NCI-H748 (cell line): ENCODE measurements at regions not wholly inside any gene's neighbourhood (a gene's known extent, or its start where the extent isn't known, plus 50 kb on each side); places are given as distances from the start of the nearest gene placed in this dataset.
"Not testable (repeated sequence)": the region's sequence is repeated elsewhere in the genome, so short reads cannot be mapped to it uniquely, and the experiment has no call there.

Experiments used
- DNase-seq: peaks from one replicate; lab custom pipeline; 2025; ENCODE audit not compliant: unreplicated experiment; lab: John Stamatoyannopoulos, UW

GRCh38 chrX:82528525-82528924 lies 979.6 kb upstream of the POU3F4 start:
- no peak for DNase-seq

- DNase-seq, result peak; percentile 85
Observed at GRCh38 chrX:82534086-82534597, 973.9 kb upstream of the POU3F4 start.

DNA sequence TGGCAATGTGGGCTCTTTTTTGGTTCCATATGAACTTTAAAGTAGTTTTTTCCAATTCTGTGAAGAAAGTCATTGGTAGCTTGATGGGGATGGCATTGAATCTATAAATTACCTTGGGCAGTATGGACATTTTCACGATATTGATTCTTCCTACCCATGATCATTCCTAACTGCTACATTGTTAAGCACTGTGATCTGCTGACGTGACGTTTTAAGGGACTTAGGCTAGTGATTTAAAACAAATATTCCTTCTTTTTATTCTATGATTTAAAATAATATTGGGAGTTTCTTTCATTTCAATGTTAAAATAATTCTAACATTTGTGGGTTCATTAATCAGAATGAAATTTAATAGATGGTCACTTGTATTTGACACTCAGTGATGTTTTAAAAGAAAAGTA lies 970.9 kb upstream of the POU3F4 start:
- DNase-seq, result not testable (repeated sequence)

DNA sequence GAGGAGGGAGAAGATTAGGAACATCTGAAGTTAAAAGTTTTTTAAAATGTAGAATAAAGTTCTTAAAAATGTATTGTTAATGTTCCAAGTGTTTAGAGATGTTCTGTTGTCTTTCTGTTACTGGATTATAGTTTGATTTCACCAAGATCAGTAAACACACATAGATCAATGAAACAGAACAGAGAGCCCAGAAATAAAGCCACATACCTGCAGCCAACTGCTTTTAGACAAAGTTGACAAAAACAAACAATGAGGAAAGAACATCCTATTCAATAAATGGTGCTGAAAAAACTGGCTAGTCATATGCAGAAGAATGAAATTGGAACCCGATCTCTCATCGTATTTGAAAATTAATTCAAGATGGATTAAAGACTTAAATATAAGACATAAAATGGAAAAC lies 966.3 kb upstream of the POU3F4 start:
- DNase-seq, result no peak

DNA sequence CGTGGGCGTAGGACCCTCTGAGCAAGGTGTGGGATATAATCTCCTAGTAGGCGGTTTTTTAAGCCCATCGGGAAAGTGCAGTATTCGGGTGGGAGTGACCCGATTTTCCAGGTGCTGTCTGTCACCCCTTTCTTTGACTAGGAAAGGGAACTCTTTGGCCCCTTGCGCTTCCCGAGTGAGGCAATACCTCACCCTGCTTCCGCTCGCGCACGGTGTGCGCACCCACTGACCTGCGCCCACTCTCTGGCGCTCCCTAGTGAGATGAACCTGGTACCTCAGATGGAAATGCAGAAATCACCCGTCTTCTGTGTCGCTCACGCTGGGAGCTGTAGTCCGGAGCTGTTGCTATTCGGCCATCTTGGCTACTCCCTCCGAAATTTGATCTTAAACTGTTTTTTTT lies 955.9 kb upstream of the POU3F4 start:
- DNase-seq, result peak; percentile 71

DNA sequence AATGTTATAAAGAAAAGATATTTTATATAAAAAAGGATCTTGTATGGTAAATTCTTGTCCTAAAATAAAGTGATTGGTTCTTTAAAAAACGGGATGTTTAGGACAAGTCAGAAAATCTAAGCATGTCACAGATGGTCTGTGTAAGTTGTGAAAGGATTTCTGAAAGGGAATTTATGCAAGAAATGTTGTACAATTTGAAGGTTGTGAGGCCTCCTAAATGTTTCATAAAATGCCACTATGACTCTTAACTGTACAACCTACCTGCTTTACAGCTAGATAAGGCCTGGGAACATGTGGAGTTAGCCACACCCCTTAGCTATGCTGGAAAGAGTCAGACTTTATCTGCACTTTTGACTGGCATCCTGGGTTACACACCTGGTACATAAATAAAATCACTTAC lies 951.5 kb upstream of the POU3F4 start:
- DNase-seq, result peak; percentile 3

GRCh38 chrX:82585868-82586267 lies 922.2 kb upstream of the POU3F4 start:
- no peak for DNase-seq

DNA sequence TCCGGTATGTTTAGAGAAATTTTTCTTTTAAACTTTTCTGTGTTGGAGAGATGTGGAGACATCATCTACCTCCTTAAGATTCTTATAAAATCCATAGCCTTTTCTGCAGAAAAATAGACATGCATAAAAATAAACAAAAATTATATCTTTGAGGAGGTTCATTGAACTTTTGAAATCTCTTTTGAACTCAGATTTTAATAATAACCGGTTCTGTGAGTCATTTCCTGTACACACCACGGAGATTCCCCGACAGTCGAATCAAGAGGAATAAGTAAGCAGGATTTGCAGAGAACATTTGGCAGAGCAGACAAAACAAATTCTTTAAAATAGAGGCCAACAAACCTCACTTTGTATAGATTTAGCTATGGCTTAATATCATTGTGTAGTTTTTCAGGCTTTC lies 918.7 kb upstream of the POU3F4 start:
- no peak for DNase-seq

DNA sequence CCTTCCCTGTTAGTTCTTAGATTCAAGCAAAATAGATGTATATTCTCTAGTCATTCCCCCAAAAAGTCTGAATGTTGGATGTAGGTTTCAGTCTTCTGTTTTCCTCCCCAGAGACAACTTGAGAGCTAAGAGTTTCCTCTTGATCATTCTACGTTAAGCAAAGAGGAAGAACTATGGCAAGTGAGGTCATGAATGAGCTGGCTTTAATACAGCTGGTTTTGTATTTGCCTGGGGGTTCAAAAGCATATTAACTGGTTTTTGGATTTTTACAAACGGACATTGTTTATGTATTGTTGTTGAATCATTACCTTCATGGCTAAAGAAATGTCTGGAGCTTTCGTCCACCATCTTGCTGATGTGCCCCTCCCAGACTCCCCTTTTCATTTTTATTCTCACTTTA lies 916.7 kb upstream of the POU3F4 start:
- no peak for DNase-seq

GRCh38 chrX:82626978-82627377 lies 881.1 kb upstream of the POU3F4 start:
- DNase-seq, result no peak

GRCh38 chrX:82627568-82627967 lies 880.5 kb upstream of the POU3F4 start:
- DNase-seq, result no peak

GRCh38 chrX:82648062-82648461 lies 860.0 kb upstream of the POU3F4 start:
- DNase-seq, result peak; percentile 29

GRCh38 chrX:82649645-82650044 lies 858.4 kb upstream of the POU3F4 start:
- DNase-seq, result no peak

- peak; percentile 95 for DNase-seq
Observed at GRCh38 chrX:82658492-82658891, 849.6 kb upstream of the POU3F4 start.

DNA sequence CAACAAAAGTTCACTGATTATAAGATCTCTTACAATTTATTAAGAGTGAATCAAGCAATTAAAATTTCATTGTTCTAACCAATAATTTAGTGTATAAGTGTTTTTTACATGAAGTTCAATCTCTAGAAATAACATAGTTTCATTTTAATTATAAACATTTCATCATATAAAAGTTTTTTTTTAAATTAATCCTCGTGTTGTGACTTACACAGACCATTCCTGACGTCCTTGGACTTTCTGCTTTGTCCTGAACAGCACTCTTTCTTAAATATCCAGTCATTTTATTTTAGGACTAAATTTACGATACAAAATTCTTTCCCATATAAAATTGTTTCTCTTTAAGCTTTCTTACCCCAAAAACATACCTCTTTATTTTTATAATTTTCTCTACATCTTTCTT lies 841.7 kb upstream of the POU3F4 start:
- peak; percentile 2 for DNase-seq

DNA sequence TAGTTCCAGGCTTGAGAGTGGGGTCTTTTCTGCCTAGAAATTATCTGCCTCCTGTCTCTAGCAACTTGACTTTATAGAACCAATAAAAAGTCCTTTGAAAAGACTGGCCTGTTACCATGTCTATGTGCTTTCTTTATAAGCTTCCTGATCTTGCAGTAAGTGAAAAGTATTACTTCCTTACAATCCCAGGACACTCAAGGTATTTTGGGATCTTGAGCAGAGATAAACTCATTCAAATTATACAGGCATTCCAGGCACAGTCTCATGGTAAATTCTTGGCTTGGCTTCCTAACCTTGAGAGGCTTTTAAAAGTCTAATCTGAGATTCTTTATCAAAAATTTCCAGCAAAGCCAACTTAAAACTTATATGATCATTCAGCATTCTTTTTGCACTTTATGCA lies 833.0 kb upstream of the POU3F4 start:
- DNase-seq, result no peak

- DNase-seq, result no peak
Observed at GRCh38 chrX:82676386-82676785, 831.7 kb upstream of the POU3F4 start.

GRCh38 chrX:82677286-82677685 lies 830.8 kb upstream of the POU3F4 start:
- DNase-seq, result no peak

- DNase-seq, result peak; percentile 27
Observed at GRCh38 chrX:82692991-82693390, 815.1 kb upstream of the POU3F4 start.

DNA sequence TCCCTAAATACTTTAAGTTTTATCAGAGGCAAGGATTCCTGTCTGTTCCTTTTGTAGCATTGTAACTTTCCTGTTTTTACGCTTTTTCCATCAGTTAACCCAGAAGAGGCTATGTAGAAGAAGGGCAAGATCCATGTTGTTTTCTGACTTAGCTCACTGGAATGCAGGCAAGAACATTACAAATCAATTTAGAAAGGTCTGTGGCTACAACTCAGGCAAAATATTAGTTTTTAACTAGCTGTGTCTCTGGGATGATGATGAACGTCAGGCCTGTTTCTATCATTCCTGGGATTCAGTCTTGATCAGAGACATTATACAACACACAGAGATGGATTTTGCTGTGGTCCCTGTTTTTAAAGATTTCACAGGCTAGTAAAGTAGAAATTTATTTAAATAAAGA lies 813.0 kb upstream of the POU3F4 start:
- DNase-seq, result no peak

DNA sequence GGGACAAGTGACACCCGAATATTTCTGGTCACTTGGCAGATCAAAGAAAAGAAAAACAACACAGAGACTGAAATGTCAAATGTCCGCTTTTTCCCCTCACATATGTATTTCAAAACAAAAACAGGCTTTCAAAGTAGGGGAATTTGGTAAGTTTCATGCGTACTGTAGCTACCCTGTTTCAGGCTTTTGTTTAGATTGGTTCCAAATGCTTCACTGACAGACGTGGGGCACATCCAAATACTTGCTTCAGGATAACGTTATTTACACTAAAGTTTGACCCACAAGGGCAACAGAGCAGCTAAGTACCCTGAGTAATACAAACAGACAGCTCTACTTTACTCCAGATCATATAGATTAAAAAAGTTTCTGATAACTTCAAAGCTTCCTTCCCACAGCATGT lies 804.5 kb upstream of the POU3F4 start:
- DNase-seq, result no peak

DNA sequence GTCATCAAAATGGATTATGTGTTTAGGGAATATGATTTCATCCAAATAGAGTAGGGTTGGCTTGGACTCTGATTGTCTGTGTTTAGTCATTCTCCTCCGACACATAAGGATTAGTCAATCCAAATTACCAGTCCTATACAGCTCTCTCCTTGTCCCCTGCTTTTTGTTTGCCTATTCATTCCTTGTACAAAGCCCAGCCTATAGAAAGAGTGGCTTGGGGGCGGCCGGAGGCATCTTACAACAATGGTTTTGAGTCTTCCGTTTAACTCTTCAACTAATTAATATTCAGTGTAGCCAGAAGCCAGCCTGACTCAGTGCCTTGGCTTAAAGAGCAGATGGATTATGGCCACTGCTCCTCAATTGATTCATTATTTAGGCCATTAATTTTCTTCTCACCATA lies 796.6 kb upstream of the POU3F4 start:
- no peak for DNase-seq

DNA sequence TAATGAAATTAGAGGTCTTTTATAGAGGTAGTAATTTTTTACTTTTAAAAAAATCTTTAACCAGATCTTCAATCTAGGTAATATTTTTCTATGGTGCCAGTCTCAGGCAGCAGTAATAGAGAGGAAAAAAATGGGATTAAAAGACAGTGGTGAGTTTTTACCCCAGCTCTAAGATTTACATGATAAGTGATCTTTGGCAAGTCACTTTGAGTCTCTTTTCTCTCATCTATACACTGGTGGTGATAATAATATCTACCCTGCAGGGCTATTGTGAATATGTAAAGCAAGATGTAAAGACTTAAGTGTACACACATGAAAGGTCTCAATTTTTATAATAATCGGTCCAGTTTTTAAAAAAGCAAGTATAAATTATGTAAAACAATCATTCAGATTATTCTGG lies 786.2 kb upstream of the POU3F4 start:
- DNase-seq, result no peak

GRCh38 chrX:82723806-82724205 lies 784.3 kb upstream of the POU3F4 start:
- DNase-seq, result no peak
